ENCODE measurements at regions not wholly inside any gene's neighbourhood (a gene's known extent, or its start where the extent isn't known, plus 50 kb on each side); places are given as distances from the start of the nearest gene placed in this dataset.

DNA sequence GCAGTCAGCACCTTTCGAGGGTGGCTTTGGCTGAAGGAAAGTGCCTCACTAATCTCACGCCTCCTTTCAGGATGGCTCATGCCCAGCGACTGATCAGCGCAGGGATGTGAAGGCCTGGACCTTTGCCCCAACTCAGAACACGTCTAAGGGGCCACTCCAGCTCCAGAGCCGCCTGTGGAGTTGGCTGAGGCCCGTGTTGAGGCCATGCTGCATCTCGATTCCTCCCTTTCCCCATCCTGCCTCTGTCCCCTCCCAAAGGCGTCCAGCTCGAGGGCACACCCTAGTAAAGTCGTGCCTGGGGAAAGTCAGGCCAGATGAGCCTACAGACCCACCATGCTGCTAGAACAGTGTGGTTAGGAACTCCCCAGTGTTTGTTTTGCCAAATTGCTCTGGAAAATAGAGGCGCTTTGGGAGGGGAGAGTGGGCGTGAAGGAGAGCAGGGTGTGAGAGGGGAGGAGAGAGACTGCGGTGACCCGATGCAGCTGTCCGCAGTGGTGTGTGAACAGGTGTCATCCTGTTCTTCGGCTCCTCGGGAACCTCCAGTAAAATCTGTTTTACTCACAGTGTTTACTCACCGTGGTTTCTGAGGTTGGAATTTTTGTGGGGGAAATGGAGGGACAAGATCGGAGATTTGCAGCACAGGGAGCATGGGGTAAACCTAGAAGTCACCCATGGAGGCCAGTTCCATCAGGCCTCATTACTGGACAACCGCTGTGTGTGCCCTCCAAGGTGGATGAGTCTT is 85.0 kb upstream of the PMEPA1 start:
- TF ChIP-seq CTCF (optimal IDR thresholded peaks at IDR 0.05 in 1 of 3, IDR thresholded peaks at IDR 0.05 in 1 of 3, conservative IDR thresholded peaks at IDR 0.05 in 1 of 3; ENCODE audit: extremely low read depth in 1 of 3, insufficient read depth in 2 of 3, low read length in 3 of 3) (no peak), EZH2 (IDR thresholded peaks at IDR 0.05; ENCODE audit: low read length) (no peak)
